ENCODE measurements at regions not wholly inside any gene's neighbourhood (a gene's known extent, or its start where the extent isn't known, plus 50 kb on each side); places are given as distances from the start of the nearest gene placed in this dataset.

GRCh38 chr2:75415111-75415626, 145.6 kb downstream of the EVA1A start:
- no peaks in the 10 kb centered on the region for H3K36me3 ChIP-seq
- H3K27ac ChIP-seq, result no peak overlapping the region
- no peaks in the 10 kb centered on the region for H3K79me2 ChIP-seq (ENCODE audit: low read depth)
- H3K9me3 Mint-ChIP-seq, result peaks cover 6% of the 10 kb centered on the region
- TF ChIP-seq EZH2phosphoT487 (IDR thresholded peaks at IDR 0.05), result no peak
- TF ChIP-seq CTCF (IDR thresholded peaks at IDR 0.05), result no peak
- no peak for TF ChIP-seq EZH2 (IDR thresholded peaks at IDR 0.05)
- H3K4me2 ChIP-seq, result no peak overlapping the region
- no peaks in the 10 kb centered on the region for H3K36me3 Mint-ChIP-seq
- peaks cover 2% of the 10 kb centered on the region for H3K27me3 Mint-ChIP-seq (ENCODE audit: insufficient read depth, low read depth)
- H3K4me3 ChIP-seq, result no peak overlapping the region
- no peak overlapping the region for H2AFZ ChIP-seq (replicated peaks)
- H3K27ac Mint-ChIP-seq, result no peak overlapping the region
- H3K4me3 Mint-ChIP-seq, result no peak overlapping the region
- no peaks in the 10 kb centered on the region for H3K27me3 ChIP-seq
- no peak for DNase-seq (ENCODE audit: low spot score)
- no peaks in the 10 kb centered on the region for H3K4me1 ChIP-seq
- no peaks in the 10 kb centered on the region for H4K20me1 ChIP-seq (ENCODE audit: low read depth)
- H3K4me1 Mint-ChIP-seq, result peaks cover 2% of the 10 kb centered on the region
- no peak overlapping the region for H3K9ac ChIP-seq
- no peaks in the 10 kb centered on the region for H3K9me3 ChIP-seq (ENCODE audit: low read depth)
- no peaks in the 10 kb centered on the region for H3F3A ChIP-seq (ENCODE audit: low read depth)

GRCh38 chr2:75411574-75411973, 149.2 kb downstream of the EVA1A start:
- Histone ChIP-seq H3K79me2 (ENCODE audit: low read depth) (no peaks in the 10 kb centered on the region), H2AFZ (replicated peaks) (no peak overlapping the region), H3K4me3 (no peak overlapping the region), H3K9ac (no peak overlapping the region), H3K36me3 (no peaks in the 10 kb centered on the region), H3K27me3 (no peaks in the 10 kb centered on the region), H3F3A (ENCODE audit: low read depth) (no peaks in the 10 kb centered on the region), H3K9me3 (ENCODE audit: low read depth) (no peaks in the 10 kb centered on the region), H3K27ac (no peak overlapping the region), H3K4me1 (no peaks in the 10 kb centered on the region), H3K4me2 (no peak overlapping the region), H4K20me1 (ENCODE audit: low read depth) (no peaks in the 10 kb centered on the region)
- Mint-ChIP-seq H3K4me3 (no peak overlapping the region), H3K27me3 (ENCODE audit: insufficient read depth, low read depth) (peaks cover 2% of the 10 kb centered on the region), H3K27ac (no peak overlapping the region), H3K4me1 (no peaks in the 10 kb centered on the region), H3K36me3 (no peaks in the 10 kb centered on the region), H3K9me3 (peaks cover 10% of the 10 kb centered on the region)
- no peak for DNase-seq (ENCODE audit: low spot score)
- TF ChIP-seq EZH2phosphoT487 (IDR thresholded peaks at IDR 0.05) (no peak), EZH2 (IDR thresholded peaks at IDR 0.05) (no peak), CTCF (IDR thresholded peaks at IDR 0.05) (no peak)

DNA sequence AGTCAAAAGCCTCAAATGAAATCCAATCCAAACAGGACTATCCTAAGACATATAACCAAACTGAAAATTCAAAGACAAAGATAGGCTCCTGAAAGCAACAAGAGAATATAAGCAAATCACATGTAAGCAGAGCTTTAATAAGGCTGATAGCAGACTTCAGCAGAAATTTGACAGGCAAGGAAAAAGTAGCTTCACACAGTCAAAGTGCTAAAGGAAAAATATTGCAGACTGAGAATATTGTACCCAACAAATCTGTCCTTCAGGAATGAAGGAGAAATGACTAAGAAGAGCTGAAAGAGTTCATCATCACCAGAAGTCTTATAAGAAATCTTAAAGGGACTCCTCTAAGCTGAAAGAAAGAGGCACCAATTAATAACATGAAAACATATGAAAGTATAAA, 150.0 kb downstream of the EVA1A start:
- Histone ChIP-seq H3K36me3 (no peaks in the 10 kb centered on the region), H3F3A (ENCODE audit: low read depth) (no peaks in the 10 kb centered on the region), H3K4me1 (peaks cover 8% of the 10 kb centered on the region), H3K4me3 (no peak overlapping the region), H2AFZ (replicated peaks) (no peak overlapping the region), H3K9ac (no peak overlapping the region), H3K9me3 (ENCODE audit: low read depth) (no peaks in the 10 kb centered on the region), H3K79me2 (ENCODE audit: low read depth) (no peaks in the 10 kb centered on the region), H4K20me1 (ENCODE audit: low read depth) (no peaks in the 10 kb centered on the region), H3K27ac (no peak overlapping the region), H3K4me2 (no peak overlapping the region), H3K27me3 (no peaks in the 10 kb centered on the region)
- Mint-ChIP-seq H3K4me3 (no peak overlapping the region), H3K4me1 (peaks cover 6% of the 10 kb centered on the region), H3K36me3 (no peaks in the 10 kb centered on the region), H3K9me3 (peaks cover 10% of the 10 kb centered on the region), H3K27me3 (ENCODE audit: insufficient read depth, low read depth) (peaks cover 2% of the 10 kb centered on the region), H3K27ac (no peak overlapping the region)
- no peak for DNase-seq (ENCODE audit: low spot score)
- no peak for TF ChIP-seq EZH2 (IDR thresholded peaks at IDR 0.05)
- TF ChIP-seq EZH2phosphoT487 (IDR thresholded peaks at IDR 0.05), result no peak
- TF ChIP-seq CTCF (IDR thresholded peaks at IDR 0.05), result no peak

Data from neural progenitor cell (in vitro differentiated cells).